Liver (tissue), 8 donors: ENCODE measurements at regions not wholly inside any gene's neighbourhood (a gene's known extent, or its start where the extent isn't known, plus 50 kb on each side); places are given as distances from the start of the nearest gene placed in this dataset.

Experiments used
- DNase-seq: peaks from one replicate; pipeline ENCODE4 v3.0.0-alpha.2; 2017; ENCODE audit warnings: low spot score
- H3K27ac ChIP-seq, 2 donors: one replicate each; pipeline ENCODE4 v1.7.0; 2013; ENCODE audit warnings: inconsistent platforms in 2 of 2, low read length in 2 of 2, control low read depth in 1 of 2, low read depth in 1 of 2, mild to moderate bottlenecking in 1 of 2
- H3K27me3 ChIP-seq, 4 donors: one replicate each; pipeline versions ENCODE4 v1.6.1 to v1.7.0; 2013; ENCODE audit warnings: low read length in 3 of 4, inconsistent platforms in 1 of 4, mild to moderate bottlenecking in 1 of 4, moderate library complexity in 1 of 4; ENCODE audit not compliant: control insufficient read depth in 4 of 4, insufficient read depth in 4 of 4
- H3K36me3 ChIP-seq, 4 donors: one replicate each; pipeline versions ENCODE4 v1.6.1 to v1.7.0; 2013; ENCODE audit warnings: low read length in 3 of 4, mild to moderate bottlenecking in 3 of 4, low read depth in 1 of 4, moderate library complexity in 1 of 4; ENCODE audit not compliant: control insufficient read depth in 4 of 4, insufficient read depth in 3 of 4
- H3K4me1 ChIP-seq, 4 donors: one replicate each; pipeline versions ENCODE4 v1.6.1 to v1.7.0; 2013; ENCODE audit warnings: low read length in 3 of 4, mild to moderate bottlenecking in 3 of 4, moderate library complexity in 1 of 4; ENCODE audit not compliant: control insufficient read depth in 4 of 4, insufficient read depth in 4 of 4
- H3K4me3 ChIP-seq, 3 donors: one replicate each; pipeline versions ENCODE4 v1.6.1 to v1.7.0; 2013; ENCODE audit warnings: low read length in 3 of 3, control low read depth in 1 of 3, low read depth in 1 of 3, mild to moderate bottlenecking in 1 of 3
- H3K9ac ChIP-seq, 2 donors: one replicate each; pipeline ENCODE4 v1.7.0; 2013; ENCODE audit warnings: low read length in 2 of 2, mild to moderate bottlenecking in 2 of 2, moderate library complexity in 2 of 2, control low read depth in 1 of 2, low read depth in 1 of 2
- H3K9me3 ChIP-seq, 4 donors: one replicate each; pipeline versions ENCODE4 v1.6.1 to v1.7.0; 2013; ENCODE audit warnings: low read length in 3 of 4; ENCODE audit not compliant: control insufficient read depth in 4 of 4
- EGR1 ChIP-seq, 2 donors: IDR thresholded peaks; 2 replicates each; pipeline ENCODE4 v1.6.1; 2016 to 2018; ENCODE audit warnings: antibody characterized with exemption in 2 of 2, low read depth in 2 of 2
- FOXA2 ChIP-seq: IDR thresholded peaks from 2 replicates; pipeline ENCODE4 v1.6.1; 2016; ENCODE audit warnings: antibody characterized with exemption
- GABPA ChIP-seq, 2 donors: IDR thresholded peaks in 1 of 2; conservative IDR thresholded peaks in 1 of 2; 2 replicates each; pipeline ENCODE4 v1.6.1; 2016; ENCODE audit warnings: antibody characterized with exemption in 2 of 2, mild to moderate bottlenecking in 1 of 2, moderate library complexity in 1 of 2
- HNF4A ChIP-seq, 2 donors: conservative IDR thresholded peaks; 2 replicates each; pipeline ENCODE4 v1.6.1; 2016; ENCODE audit warnings: antibody characterized with exemption in 2 of 2, mild to moderate bottlenecking in 2 of 2
- HNF4G ChIP-seq: IDR thresholded peaks from 2 replicates; pipeline ENCODE4 v1.6.1; 2016; ENCODE audit warnings: antibody characterized with exemption
- JUND ChIP-seq, 2 donors: IDR thresholded peaks; 2 replicates each; pipeline ENCODE4 v1.6.1; 2016; ENCODE audit warnings: antibody characterized with exemption in 2 of 2
- RAD21 ChIP-seq, 2 donors: IDR thresholded peaks; 2 replicates each; pipeline ENCODE4 v1.6.1; 2016; ENCODE audit warnings: antibody characterized with exemption in 2 of 2, mild to moderate bottlenecking in 2 of 2
- RXRA ChIP-seq, 2 donors: IDR thresholded peaks; 2 replicates each; pipeline ENCODE4 v1.6.1; 2017 to 2018; ENCODE audit warnings: antibody characterized with exemption in 2 of 2, mild to moderate bottlenecking in 1 of 2
- SP1 ChIP-seq: IDR thresholded peaks from 2 replicates; pipeline ENCODE4 v1.6.1; 2018; ENCODE audit warnings: antibody characterized with exemption, mild to moderate bottlenecking
- TAF1 ChIP-seq: conservative IDR thresholded peaks from 2 replicates; pipeline ENCODE4 v1.6.1; 2016; ENCODE audit warnings: antibody characterized with exemption, mild to moderate bottlenecking
- WGBS: extraction: QIAGEN DNeasy Blood & Tissue Kit; methylation state at CpG from one replicate; pipeline ENCODE4 v1.1.7; 2013; 5-methylcytosine and 5-hydroxymethylcytosine counted together
- TF ChIP-seq, protein P1 (sequence below): fragments of 150-350 bp; IDR thresholded peaks from 2 replicates; pipeline ENCODE4 v1.5.1; 2017; ENCODE audit warnings: improper control_type of control experiment, low read depth, low read length; ENCODE audit not compliant: missing input control
- TF ChIP-seq, protein P2 (sequence below): IDR thresholded peaks from 2 replicates; pipeline ENCODE4 v1.6.1; 2016; ENCODE audit warnings: antibody characterized with exemption
- TF ChIP-seq, protein P3 (sequence below): IDR thresholded peaks from 2 replicates; pipeline ENCODE4 v1.6.1; 2016; ENCODE audit warnings: antibody characterized with exemption
- TF ChIP-seq, protein P4 (sequence below): IDR thresholded peaks from 2 replicates; pipeline ENCODE4 v1.6.1; 2016; ENCODE audit warnings: antibody characterized with exemption, mild to moderate bottlenecking
- TF ChIP-seq, protein P5 (sequence below): IDR thresholded peaks from 2 replicates; pipeline ENCODE4 v1.6.1; 2016; ENCODE audit warnings: antibody characterized with exemption
- donor health status: healthy.
- donor health status: healthy.
- donor health status: healthy.
- donor health status: healthy.
- donor health status: healthy.

DNA sequence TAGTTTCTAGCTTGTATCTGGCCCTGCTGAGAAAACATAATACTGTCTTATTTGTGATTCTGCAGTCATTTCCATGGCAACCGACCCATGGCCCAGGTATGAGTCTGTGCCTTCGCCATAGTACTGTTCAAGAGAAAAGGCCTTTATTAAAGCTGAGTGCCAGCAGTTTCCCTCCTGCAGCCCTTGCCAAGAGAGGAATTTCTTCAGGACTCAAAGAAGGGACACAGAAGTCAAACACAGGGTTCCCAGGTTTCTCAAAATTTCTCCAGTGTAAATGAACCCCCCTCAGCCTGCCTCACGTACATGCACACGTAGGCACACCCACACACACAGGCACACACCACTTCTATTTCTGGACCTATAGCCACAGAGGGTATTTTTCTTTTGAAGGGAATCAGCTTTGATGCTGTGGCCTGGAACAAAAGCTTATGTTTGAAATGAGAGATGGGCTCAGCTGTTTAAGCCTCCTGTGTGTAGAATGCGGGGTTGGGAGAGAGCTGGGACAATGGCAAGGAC, 269.2 kb downstream of the PDCD6IP start:
- TF ChIP-seq EGR1 (IDR thresholded peaks at IDR 0.05; ENCODE audit: low read depth in 2 of 2) (no peak), HNF4G (no peak), FOXA2 (no peak), TAF1 (no peak), SP1 (no peak), RAD21 (IDR thresholded peaks at IDR 0.05) (no peak), RXRA (IDR thresholded peaks at IDR 0.05) (no peak), JUND (IDR thresholded peaks at IDR 0.05) (no peak)
- TF ChIP-seq, protein P1, sequence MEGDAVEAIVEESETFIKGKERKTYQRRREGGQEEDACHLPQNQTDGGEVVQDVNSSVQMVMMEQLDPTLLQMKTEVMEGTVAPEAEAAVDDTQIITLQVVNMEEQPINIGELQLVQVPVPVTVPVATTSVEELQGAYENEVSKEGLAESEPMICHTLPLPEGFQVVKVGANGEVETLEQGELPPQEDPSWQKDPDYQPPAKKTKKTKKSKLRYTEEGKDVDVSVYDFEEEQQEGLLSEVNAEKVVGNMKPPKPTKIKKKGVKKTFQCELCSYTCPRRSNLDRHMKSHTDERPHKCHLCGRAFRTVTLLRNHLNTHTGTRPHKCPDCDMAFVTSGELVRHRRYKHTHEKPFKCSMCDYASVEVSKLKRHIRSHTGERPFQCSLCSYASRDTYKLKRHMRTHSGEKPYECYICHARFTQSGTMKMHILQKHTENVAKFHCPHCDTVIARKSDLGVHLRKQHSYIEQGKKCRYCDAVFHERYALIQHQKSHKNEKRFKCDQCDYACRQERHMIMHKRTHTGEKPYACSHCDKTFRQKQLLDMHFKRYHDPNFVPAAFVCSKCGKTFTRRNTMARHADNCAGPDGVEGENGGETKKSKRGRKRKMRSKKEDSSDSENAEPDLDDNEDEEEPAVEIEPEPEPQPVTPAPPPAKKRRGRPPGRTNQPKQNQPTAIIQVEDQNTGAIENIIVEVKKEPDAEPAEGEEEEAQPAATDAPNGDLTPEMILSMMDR, result no peak
- TF ChIP-seq, protein P2, sequence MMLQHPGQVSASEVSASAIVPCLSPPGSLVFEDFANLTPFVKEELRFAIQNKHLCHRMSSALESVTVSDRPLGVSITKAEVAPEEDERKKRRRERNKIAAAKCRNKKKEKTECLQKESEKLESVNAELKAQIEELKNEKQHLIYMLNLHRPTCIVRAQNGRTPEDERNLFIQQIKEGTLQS, result no peak
- TF ChIP-seq, protein P3, sequence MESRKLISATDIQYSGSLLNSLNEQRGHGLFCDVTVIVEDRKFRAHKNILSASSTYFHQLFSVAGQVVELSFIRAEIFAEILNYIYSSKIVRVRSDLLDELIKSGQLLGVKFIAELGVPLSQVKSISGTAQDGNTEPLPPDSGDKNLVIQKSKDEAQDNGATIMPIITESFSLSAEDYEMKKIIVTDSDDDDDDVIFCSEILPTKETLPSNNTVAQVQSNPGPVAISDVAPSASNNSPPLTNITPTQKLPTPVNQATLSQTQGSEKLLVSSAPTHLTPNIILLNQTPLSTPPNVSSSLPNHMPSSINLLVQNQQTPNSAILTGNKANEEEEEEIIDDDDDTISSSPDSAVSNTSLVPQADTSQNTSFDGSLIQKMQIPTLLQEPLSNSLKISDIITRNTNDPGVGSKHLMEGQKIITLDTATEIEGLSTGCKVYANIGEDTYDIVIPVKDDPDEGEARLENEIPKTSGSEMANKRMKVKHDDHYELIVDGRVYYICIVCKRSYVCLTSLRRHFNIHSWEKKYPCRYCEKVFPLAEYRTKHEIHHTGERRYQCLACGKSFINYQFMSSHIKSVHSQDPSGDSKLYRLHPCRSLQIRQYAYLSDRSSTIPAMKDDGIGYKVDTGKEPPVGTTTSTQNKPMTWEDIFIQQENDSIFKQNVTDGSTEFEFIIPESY, result no peak
- TF ChIP-seq, protein P4, sequence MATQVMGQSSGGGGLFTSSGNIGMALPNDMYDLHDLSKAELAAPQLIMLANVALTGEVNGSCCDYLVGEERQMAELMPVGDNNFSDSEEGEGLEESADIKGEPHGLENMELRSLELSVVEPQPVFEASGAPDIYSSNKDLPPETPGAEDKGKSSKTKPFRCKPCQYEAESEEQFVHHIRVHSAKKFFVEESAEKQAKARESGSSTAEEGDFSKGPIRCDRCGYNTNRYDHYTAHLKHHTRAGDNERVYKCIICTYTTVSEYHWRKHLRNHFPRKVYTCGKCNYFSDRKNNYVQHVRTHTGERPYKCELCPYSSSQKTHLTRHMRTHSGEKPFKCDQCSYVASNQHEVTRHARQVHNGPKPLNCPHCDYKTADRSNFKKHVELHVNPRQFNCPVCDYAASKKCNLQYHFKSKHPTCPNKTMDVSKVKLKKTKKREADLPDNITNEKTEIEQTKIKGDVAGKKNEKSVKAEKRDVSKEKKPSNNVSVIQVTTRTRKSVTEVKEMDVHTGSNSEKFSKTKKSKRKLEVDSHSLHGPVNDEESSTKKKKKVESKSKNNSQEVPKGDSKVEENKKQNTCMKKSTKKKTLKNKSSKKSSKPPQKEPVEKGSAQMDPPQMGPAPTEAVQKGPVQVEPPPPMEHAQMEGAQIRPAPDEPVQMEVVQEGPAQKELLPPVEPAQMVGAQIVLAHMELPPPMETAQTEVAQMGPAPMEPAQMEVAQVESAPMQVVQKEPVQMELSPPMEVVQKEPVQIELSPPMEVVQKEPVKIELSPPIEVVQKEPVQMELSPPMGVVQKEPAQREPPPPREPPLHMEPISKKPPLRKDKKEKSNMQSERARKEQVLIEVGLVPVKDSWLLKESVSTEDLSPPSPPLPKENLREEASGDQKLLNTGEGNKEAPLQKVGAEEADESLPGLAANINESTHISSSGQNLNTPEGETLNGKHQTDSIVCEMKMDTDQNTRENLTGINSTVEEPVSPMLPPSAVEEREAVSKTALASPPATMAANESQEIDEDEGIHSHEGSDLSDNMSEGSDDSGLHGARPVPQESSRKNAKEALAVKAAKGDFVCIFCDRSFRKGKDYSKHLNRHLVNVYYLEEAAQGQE, result no peak
- TF ChIP-seq, protein P5, sequence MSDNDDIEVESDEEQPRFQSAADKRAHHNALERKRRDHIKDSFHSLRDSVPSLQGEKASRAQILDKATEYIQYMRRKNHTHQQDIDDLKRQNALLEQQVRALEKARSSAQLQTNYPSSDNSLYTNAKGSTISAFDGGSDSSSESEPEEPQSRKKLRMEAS, result no peak
- no peaks in the 10 kb centered on the region for H3K9me3 ChIP-seq
- H3K4me1 ChIP-seq, result no peaks in the 10 kb centered on the region
- no peak overlapping the region for H3K27ac ChIP-seq
- 65% methylated on average over 5 of the region's 5 CpGs for WGBS
- H3K9ac ChIP-seq, result no peak overlapping the region
- H3K36me3 ChIP-seq, result no peaks in the 10 kb centered on the region
- no peak overlapping the region for H3K4me3 ChIP-seq
- no peaks in the 10 kb centered on the region for H3K27me3 ChIP-seq
- DNase-seq, result no peak

DNA sequence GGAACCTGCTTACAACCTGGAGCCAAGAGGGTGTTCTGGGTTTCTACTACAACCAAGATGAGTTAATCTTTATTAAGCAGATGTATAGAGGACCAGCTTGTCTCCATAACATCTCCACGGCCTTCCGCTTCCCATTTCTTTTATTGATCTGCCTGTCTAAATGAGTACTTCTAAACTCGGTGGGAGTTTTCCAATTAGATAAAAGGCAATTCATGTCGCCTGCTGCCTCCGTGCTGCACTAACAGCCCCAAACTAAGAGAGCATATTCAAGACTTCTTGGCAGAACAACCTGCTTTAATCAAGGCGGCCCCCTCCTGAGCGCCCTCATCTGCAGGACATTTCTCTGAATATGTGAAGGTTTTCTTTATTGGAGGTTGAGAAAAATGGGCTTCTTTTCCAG, 270.1 kb downstream of the PDCD6IP start:
- DNase-seq, result no peak
- Histone ChIP-seq H3K9me3 (no peaks in the 10 kb centered on the region), H3K4me3 (no peak overlapping the region), H3K9ac (no peak overlapping the region), H3K36me3 (no peaks in the 10 kb centered on the region), H3K27ac (no peak overlapping the region), H3K4me1 (no peaks in the 10 kb centered on the region), H3K27me3 (no peaks in the 10 kb centered on the region)
- TF ChIP-seq EGR1 (IDR thresholded peaks at IDR 0.05; ENCODE audit: low read depth in 2 of 2) (no peak), HNF4G (no peak), GABPA (IDR thresholded peaks at IDR 0.05 in 1 of 2, conservative IDR thresholded peaks at IDR 0.05 in 1 of 2) (no peak), TAF1 (no peak), HNF4A (conservative IDR thresholded peaks at IDR 0.05) (no peak), SP1 (no peak)
- TF ChIP-seq, protein P3, result no peak
- TF ChIP-seq, protein P5, result no peak
- 74% methylated on average over 7 of the region's 7 CpGs for WGBS
